GM12865 (cell line): ENCODE measurements at regions not wholly inside any gene's neighbourhood (a gene's known extent, or its start where the extent isn't known, plus 50 kb on each side); places are given as distances from the start of the nearest gene placed in this dataset.
"Not testable (repeated sequence)": the region's sequence is repeated elsewhere in the genome, so short reads cannot be mapped to it uniquely, and the experiment has no call there.

ENCODE experiments used
- DNase-seq: peaks from one replicate; pipeline ENCODE4 v3.0.0; 2010; ENCODE audit warnings: low read depth
- H3K4me3 ChIP-seq: 2 replicates; pipeline ENCODE4 v1.5.1; 2011; ENCODE audit warnings: mild to moderate bottlenecking, low read depth, low read length, control low read depth
- CTCF ChIP-seq: IDR thresholded peaks from 2 replicates; pipeline ENCODE4 v1.5.1; 2011; ENCODE audit warnings: low read length, control low read depth, low read depth, inconsistent platforms; ENCODE audit not compliant: insufficient read depth; ENCODE audit errors: missing control alignments

- TF ChIP-seq CTCF = no peak
- H3K4me3 ChIP-seq = no peak overlapping the region
- no peak for DNase-seq
Measured at GRCh38 chr14:29982171-29982570, 54.5 kb upstream of the PRKD1 start.

GRCh38 chr14:29982993-29983392 is 55.3 kb upstream of the PRKD1 start:
- DNase-seq = no peak
- no peak for TF ChIP-seq CTCF

GRCh38 chr14:29990344-29990857 is 62.8 kb upstream of the PRKD1 start:
- not testable (repeated sequence) for DNase-seq, H3K4me3 ChIP-seq

More at GRCh38 chr14:29982993-29983392, 55.3 kb upstream of the PRKD1 start:
- no peak overlapping the region for H3K4me3 ChIP-seq

- DNase-seq = no peak
- no peak for TF ChIP-seq CTCF
- H3K4me3 ChIP-seq = no peak overlapping the region
Measured at GRCh38 chr14:29990993-29991392, 63.3 kb upstream of the PRKD1 start.

GRCh38 chr14:29993143-29993542 is 65.5 kb upstream of the PRKD1 start:
- DNase-seq = no peak
- no peak for TF ChIP-seq CTCF
- no peak overlapping the region for H3K4me3 ChIP-seq

GRCh38 chr14:29999013-29999539 is 71.4 kb upstream of the PRKD1 start:
- DNase-seq = no peak
- H3K4me3 ChIP-seq = no peak overlapping the region
- no peak for TF ChIP-seq CTCF

GRCh38 chr14:30002859-30003258 is 75.2 kb upstream of the PRKD1 start:
- DNase-seq = no peak
- TF ChIP-seq CTCF = no peak
- H3K4me3 ChIP-seq = no peak overlapping the region
